A549 (cell line): ENCODE measurements at regions not wholly inside any gene's neighbourhood (a gene's known extent, or its start where the extent isn't known, plus 50 kb on each side); places are given as distances from the start of the nearest gene placed in this dataset.

ENCODE experiments used
- EP300 ChIP-seq, 2 experiments: fragments of >200 bp; sonication (Bioruptor Twin); formaldehyde crosslinking; IDR thresholded peaks; 2 replicates in 1 of 2; 3 replicates in 1 of 2; pipeline ENCODE4 v1.6.1; 2016 to 2017
- JUNB ChIP-seq: fragments of >200 bp; sonication (Bioruptor Twin); formaldehyde crosslinking; IDR thresholded peaks from 2 replicates; pipeline ENCODE4 v1.6.1; 2016
- MAX ChIP-seq: IDR thresholded peaks from 2 replicates; pipeline ENCODE4 v1.6.1; 2012
- PBX3 ChIP-seq: IDR thresholded peaks from 2 replicates; pipeline ENCODE4 v1.6.1; 2012
- TF ChIP-seq, protein P1 (sequence below): fragments of >200 bp; sonication (Bioruptor Twin); formaldehyde crosslinking; IDR thresholded peaks from 3 replicates; pipeline ENCODE4 v1.5.1; 2016

- TF ChIP-seq, protein P1, sequence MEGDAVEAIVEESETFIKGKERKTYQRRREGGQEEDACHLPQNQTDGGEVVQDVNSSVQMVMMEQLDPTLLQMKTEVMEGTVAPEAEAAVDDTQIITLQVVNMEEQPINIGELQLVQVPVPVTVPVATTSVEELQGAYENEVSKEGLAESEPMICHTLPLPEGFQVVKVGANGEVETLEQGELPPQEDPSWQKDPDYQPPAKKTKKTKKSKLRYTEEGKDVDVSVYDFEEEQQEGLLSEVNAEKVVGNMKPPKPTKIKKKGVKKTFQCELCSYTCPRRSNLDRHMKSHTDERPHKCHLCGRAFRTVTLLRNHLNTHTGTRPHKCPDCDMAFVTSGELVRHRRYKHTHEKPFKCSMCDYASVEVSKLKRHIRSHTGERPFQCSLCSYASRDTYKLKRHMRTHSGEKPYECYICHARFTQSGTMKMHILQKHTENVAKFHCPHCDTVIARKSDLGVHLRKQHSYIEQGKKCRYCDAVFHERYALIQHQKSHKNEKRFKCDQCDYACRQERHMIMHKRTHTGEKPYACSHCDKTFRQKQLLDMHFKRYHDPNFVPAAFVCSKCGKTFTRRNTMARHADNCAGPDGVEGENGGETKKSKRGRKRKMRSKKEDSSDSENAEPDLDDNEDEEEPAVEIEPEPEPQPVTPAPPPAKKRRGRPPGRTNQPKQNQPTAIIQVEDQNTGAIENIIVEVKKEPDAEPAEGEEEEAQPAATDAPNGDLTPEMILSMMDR: no peak
- TF ChIP-seq EP300 (IDR thresholded peaks at IDR 0.05) (no peak), MAX (no peak), PBX3 (no peak), JUNB (no peak)
Measured at GRCh38 chr9:103819936-103820335, 274.2 kb upstream of the SMC2 start.
